ENCODE measurements at regions not wholly inside any gene's neighbourhood (a gene's known extent, or its start where the extent isn't known, plus 50 kb on each side); places are given as distances from the start of the nearest gene placed in this dataset.

DNA sequence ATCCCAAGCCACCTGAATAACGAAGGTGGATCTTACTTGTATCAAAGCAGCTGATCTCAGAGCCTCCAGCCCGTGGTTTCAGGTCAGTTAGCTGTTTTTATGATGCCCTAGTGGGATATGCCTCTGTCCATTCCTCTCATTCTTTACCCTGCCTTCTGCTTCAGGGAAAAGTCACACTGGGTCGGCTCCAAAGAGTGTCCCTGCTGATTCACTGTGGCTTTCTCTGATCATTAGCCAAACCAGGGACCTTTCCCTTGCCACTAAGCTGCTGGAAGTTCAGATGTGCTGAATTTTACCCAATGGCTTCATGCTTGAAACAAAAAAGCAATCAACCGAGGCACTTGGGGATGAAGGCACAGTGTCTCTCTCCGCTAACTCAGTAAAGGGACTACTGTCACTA, 170.2 kb upstream of the SALL1 start:
- TF ChIP-seq CEBPB (IDR thresholded peaks at IDR 0.05; ENCODE audit: low read depth) (no peak), SRF (IDR thresholded peaks at IDR 0.05; ENCODE audit: low read depth) (no peak), FOSL1 (IDR thresholded peaks at IDR 0.05; ENCODE audit: low read depth) (no peak), POLR2AphosphoS5 (IDR thresholded peaks at IDR 0.05; ENCODE audit: low read depth, low read length) (no peak), RAD21 (IDR thresholded peaks at IDR 0.05; ENCODE audit: low read depth) (no peak), TCF7L2 (IDR thresholded peaks at IDR 0.05; ENCODE audit: borderline replicate concordance, extremely low read depth, insufficient read depth, insufficient read length) (no peak)
- TF ChIP-seq, protein P1, sequence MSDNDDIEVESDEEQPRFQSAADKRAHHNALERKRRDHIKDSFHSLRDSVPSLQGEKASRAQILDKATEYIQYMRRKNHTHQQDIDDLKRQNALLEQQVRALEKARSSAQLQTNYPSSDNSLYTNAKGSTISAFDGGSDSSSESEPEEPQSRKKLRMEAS (IDR thresholded peaks at IDR 0.05), result no peak

DNA sequence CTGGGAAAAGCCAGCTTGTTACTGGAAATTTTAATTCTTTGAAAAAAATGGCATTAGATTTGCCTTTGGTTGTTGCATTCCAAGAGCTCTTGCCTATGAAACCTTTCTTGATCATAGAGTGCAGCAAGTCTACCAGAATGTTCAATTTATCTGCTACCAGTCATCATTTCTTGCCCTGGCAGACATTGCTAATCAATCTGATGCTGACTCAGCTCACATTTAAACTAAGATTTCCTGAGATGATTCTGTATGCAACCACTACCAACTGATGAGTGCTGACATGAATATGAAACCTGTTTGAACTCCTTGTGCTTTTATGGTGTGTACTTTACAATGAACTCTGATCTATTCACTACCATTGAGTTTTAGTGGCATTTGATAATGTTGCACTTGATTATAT, 166.5 kb upstream of the SALL1 start:
- H3K27ac ChIP-seq (ENCODE audit: low read depth, low read length), result no peak overlapping the region
- no peak for DNase-seq (ENCODE audit: low read depth, low spot score)
- no peaks in the 10 kb centered on the region for H3K79me2 ChIP-seq (ENCODE audit: insufficient read depth, low read length)
- intact Hi-C loops (cut with micrococcal nuclease), result no loop called here
- H4K20me1 ChIP-seq (ENCODE audit: insufficient read depth), result no peaks in the 10 kb centered on the region
- H3K9me3 ChIP-seq (ENCODE audit: control insufficient read depth in 1 of 2, insufficient read depth in 1 of 2, low read depth in 1 of 2, low read length in 2 of 2), result peaks cover 4 to 23% of the 10 kb centered on the region in 2 experiments; a peak in 2 of 4 replicates
- CTCF ChIA-PET, result no interaction called here
- no peak overlapping the region for H2AFZ ChIP-seq (ENCODE audit: low read depth, low read length, poor library complexity, severe bottlenecking)
- no peak for ATAC-seq
- POLR2A ChIA-PET, result no interaction called here
- H3K27me3 ChIP-seq (ENCODE audit: insufficient read depth, low read length), result no peaks in the 10 kb centered on the region
- RAD21 ChIA-PET (ENCODE audit: low non-redundant PET in 1 of 2, low total read pairs in 2 of 2, uncharacterized antibody in 2 of 2, unreplicated experiment in 2 of 2), result no interaction called here
- BruUV-seq (replicated peaks), result no TSS peak
- no peak overlapping the region for H3K4me2 ChIP-seq (ENCODE audit: low read length)
- no peaks in the 10 kb centered on the region for H3K4me1 ChIP-seq (ENCODE audit: control insufficient read depth in 1 of 2, insufficient read depth in 2 of 2, low read length in 2 of 2)
- no peak overlapping the region for H3K4me3 ChIP-seq (replicated peaks in 1 of 2; ENCODE audit: low read depth in 1 of 2, low read length in 2 of 2)
- H3K9me2 ChIP-seq (ENCODE audit: insufficient read depth), result no peaks in the 10 kb centered on the region
- H3K9ac ChIP-seq (ENCODE audit: low read length), result no peak overlapping the region
- H3K36me3 ChIP-seq (ENCODE audit: control insufficient read depth in 1 of 2, insufficient read depth in 2 of 2, low read length in 2 of 2), result no peaks in the 10 kb centered on the region
- TF ChIP-seq, protein P2, sequence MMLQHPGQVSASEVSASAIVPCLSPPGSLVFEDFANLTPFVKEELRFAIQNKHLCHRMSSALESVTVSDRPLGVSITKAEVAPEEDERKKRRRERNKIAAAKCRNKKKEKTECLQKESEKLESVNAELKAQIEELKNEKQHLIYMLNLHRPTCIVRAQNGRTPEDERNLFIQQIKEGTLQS (IDR thresholded peaks at IDR 0.05), result no peak
- TF ChIP-seq EZH2phosphoT487 (IDR thresholded peaks at IDR 0.05; ENCODE audit: borderline replicate concordance) (no peak), TCF7L2 (IDR thresholded peaks at IDR 0.05; ENCODE audit: borderline replicate concordance, extremely low read depth, insufficient read depth, insufficient read length) (no peak), EZH2 (IDR thresholded peaks at IDR 0.05) (no peak), SRF (IDR thresholded peaks at IDR 0.05; ENCODE audit: low read depth) (no peak), POLR2AphosphoS5 (IDR thresholded peaks at IDR 0.05; ENCODE audit: low read depth, low read length) (no peak), RAD21 (IDR thresholded peaks at IDR 0.05; ENCODE audit: low read depth) (no peak), ZNF274 (IDR thresholded peaks at IDR 0.05; ENCODE audit: low read depth, low read length) (no peak), ZFX (IDR thresholded peaks at IDR 0.05) (no peak), CEBPB (IDR thresholded peaks at IDR 0.05; ENCODE audit: low read depth) (no peak)
- TF ChIP-seq, protein P3, sequence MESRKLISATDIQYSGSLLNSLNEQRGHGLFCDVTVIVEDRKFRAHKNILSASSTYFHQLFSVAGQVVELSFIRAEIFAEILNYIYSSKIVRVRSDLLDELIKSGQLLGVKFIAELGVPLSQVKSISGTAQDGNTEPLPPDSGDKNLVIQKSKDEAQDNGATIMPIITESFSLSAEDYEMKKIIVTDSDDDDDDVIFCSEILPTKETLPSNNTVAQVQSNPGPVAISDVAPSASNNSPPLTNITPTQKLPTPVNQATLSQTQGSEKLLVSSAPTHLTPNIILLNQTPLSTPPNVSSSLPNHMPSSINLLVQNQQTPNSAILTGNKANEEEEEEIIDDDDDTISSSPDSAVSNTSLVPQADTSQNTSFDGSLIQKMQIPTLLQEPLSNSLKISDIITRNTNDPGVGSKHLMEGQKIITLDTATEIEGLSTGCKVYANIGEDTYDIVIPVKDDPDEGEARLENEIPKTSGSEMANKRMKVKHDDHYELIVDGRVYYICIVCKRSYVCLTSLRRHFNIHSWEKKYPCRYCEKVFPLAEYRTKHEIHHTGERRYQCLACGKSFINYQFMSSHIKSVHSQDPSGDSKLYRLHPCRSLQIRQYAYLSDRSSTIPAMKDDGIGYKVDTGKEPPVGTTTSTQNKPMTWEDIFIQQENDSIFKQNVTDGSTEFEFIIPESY (IDR thresholded peaks at IDR 0.05; ENCODE audit: extremely low read depth, insufficient replicate concordance, low read length), result no peak
- TF ChIP-seq, protein P1 (IDR thresholded peaks at IDR 0.05), result no peak
- TF ChIP-seq, protein P4, sequence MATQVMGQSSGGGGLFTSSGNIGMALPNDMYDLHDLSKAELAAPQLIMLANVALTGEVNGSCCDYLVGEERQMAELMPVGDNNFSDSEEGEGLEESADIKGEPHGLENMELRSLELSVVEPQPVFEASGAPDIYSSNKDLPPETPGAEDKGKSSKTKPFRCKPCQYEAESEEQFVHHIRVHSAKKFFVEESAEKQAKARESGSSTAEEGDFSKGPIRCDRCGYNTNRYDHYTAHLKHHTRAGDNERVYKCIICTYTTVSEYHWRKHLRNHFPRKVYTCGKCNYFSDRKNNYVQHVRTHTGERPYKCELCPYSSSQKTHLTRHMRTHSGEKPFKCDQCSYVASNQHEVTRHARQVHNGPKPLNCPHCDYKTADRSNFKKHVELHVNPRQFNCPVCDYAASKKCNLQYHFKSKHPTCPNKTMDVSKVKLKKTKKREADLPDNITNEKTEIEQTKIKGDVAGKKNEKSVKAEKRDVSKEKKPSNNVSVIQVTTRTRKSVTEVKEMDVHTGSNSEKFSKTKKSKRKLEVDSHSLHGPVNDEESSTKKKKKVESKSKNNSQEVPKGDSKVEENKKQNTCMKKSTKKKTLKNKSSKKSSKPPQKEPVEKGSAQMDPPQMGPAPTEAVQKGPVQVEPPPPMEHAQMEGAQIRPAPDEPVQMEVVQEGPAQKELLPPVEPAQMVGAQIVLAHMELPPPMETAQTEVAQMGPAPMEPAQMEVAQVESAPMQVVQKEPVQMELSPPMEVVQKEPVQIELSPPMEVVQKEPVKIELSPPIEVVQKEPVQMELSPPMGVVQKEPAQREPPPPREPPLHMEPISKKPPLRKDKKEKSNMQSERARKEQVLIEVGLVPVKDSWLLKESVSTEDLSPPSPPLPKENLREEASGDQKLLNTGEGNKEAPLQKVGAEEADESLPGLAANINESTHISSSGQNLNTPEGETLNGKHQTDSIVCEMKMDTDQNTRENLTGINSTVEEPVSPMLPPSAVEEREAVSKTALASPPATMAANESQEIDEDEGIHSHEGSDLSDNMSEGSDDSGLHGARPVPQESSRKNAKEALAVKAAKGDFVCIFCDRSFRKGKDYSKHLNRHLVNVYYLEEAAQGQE (IDR thresholded peaks at IDR 0.05; ENCODE audit: low read depth), result no peak

More for the DNA sequence above, 170.2 kb upstream of the SALL1 start:
- Histone ChIP-seq H2AFZ (ENCODE audit: low read depth, low read length, poor library complexity, severe bottlenecking) (no peak overlapping the region), H3K36me3 (ENCODE audit: control insufficient read depth in 1 of 2, insufficient read depth in 2 of 2, low read length in 2 of 2) (no peaks in the 10 kb centered on the region), H3K9me2 (ENCODE audit: insufficient read depth) (no peaks in the 10 kb centered on the region), H3K27ac (ENCODE audit: low read depth, low read length) (no peak overlapping the region), H3K4me2 (ENCODE audit: low read length) (no peak overlapping the region), H3K9ac (ENCODE audit: low read length) (no peak overlapping the region), H3K4me3 (replicated peaks in 1 of 2; ENCODE audit: low read depth in 1 of 2, low read length in 2 of 2) (no peak overlapping the region), H3K27me3 (ENCODE audit: insufficient read depth, low read length) (no peaks in the 10 kb centered on the region), H3K9me3 (ENCODE audit: control insufficient read depth in 1 of 2, insufficient read depth in 1 of 2, low read depth in 1 of 2, low read length in 2 of 2) (peaks cover 0 to 12% of the 10 kb centered on the region in 2 experiments; a peak in 1 of 4 replicates), H3K79me2 (ENCODE audit: insufficient read depth, low read length) (no peaks in the 10 kb centered on the region), H4K20me1 (ENCODE audit: insufficient read depth) (no peaks in the 10 kb centered on the region), H3K4me1 (ENCODE audit: control insufficient read depth in 1 of 2, insufficient read depth in 2 of 2, low read length in 2 of 2) (no peaks in the 10 kb centered on the region)
- ChIA-PET POLR2A (no interaction called here), CTCF (no interaction called here), RAD21 (ENCODE audit: low non-redundant PET in 1 of 2, low total read pairs in 2 of 2, uncharacterized antibody in 2 of 2, unreplicated experiment in 2 of 2) (no interaction called here)
- BruUV-seq (replicated peaks), result no TSS peak
- DNase-seq (ENCODE audit: low read depth, low spot score) (no peak), ATAC-seq (no peak)
- intact Hi-C loops (cut with micrococcal nuclease), result no loop called here
